Right lobe of liver (tissue), 4 donors: ENCODE measurements at regions not wholly inside any gene's neighbourhood (a gene's known extent, or its start where the extent isn't known, plus 50 kb on each side); places are given as distances from the start of the nearest gene placed in this dataset.

Experiments
- CTCF ChIP-seq, 4 donors: fragments of 200-600 bp in 3 of 4; fragments of 450-650 bp in 1 of 4; IDR thresholded peaks; one replicate each; pipeline versions ENCODE4 v1.5.1 to v1.8.0; 2016 to 2022; ENCODE audit warnings: antibody characterized with exemption in 4 of 4, mild to moderate bottlenecking in 2 of 4
- POLR2A ChIP-seq: fragments of 450-650 bp; IDR thresholded peaks from one replicate; pipeline ENCODE4 v1.6.1; 2017; ENCODE audit warnings: antibody characterized with exemption, mild to moderate bottlenecking
- donor health status: DM: no; HTN: no; CAD: no.
- donor health status: DM: no; HTN: no; CAD: no.
- donor health status: DM: no; HTN: yes; CAD: no.

- TF ChIP-seq CTCF (IDR thresholded peaks at IDR 0.05) (no peak), POLR2A (no peak)
These were observed 384.1 kb upstream of the LRFN5 start for GRCh38 chr14:41222581-41222980.
